ENCODE measurements at regions not wholly inside any gene's neighbourhood (a gene's known extent, or its start where the extent isn't known, plus 50 kb on each side); places are given as distances from the start of the nearest gene placed in this dataset.

- no peaks in the 10 kb centered on the region for H3K79me2 ChIP-seq (replicated peaks; ENCODE audit: insufficient read depth, low read length)
- H3K27me3 ChIP-seq (ENCODE audit: insufficient read depth, low read depth, low read length) = no peaks in the 10 kb centered on the region
- TF ChIP-seq EP300 (conservative IDR thresholded peaks at IDR 0.05; ENCODE audit: poor library complexity, severe bottlenecking) (no peak), CTCF (IDR thresholded peaks at IDR 0.05; ENCODE audit: poor library complexity, severe bottlenecking) (no peak)
- H3K9ac ChIP-seq (ENCODE audit: low read length) = no peak overlapping the region
- H4K20me1 ChIP-seq (ENCODE audit: insufficient read depth) = no peaks in the 10 kb centered on the region
- no peaks in the 10 kb centered on the region for H3K36me3 ChIP-seq (ENCODE audit: insufficient read depth, low read length)
- H3K27ac ChIP-seq (ENCODE audit: low read length) = no peak overlapping the region
- H3K4me3 ChIP-seq (ENCODE audit: low read length) = no peak overlapping the region
- H2AFZ ChIP-seq (ENCODE audit: low read depth, low read length) = no peak overlapping the region
- H3K4me2 ChIP-seq (ENCODE audit: low read length) = no peak overlapping the region
- no peaks in the 10 kb centered on the region for H3K9me3 ChIP-seq (ENCODE audit: low read length)
- no peaks in the 10 kb centered on the region for H3K9me2 ChIP-seq (ENCODE audit: insufficient read depth, low read length)
- no peaks in the 10 kb centered on the region for H3F3A ChIP-seq (ENCODE audit: insufficient read depth, low read length, poor library complexity, severe bottlenecking)
Measured at GRCh38 chr16:63135069-63135468, 1098.8 kb upstream of the CDH8 start.

GRCh38 chr16:63131503-63131902, 1095.3 kb upstream of the CDH8 start:
- H2AFZ ChIP-seq (ENCODE audit: low read depth, low read length) = no peak overlapping the region
- H3F3A ChIP-seq (ENCODE audit: insufficient read depth, low read length, poor library complexity, severe bottlenecking) = no peaks in the 10 kb centered on the region
- no peaks in the 10 kb centered on the region for H3K9me3 ChIP-seq (ENCODE audit: low read length)
- H3K9me2 ChIP-seq (ENCODE audit: insufficient read depth, low read length) = no peaks in the 10 kb centered on the region
- no peak overlapping the region for H3K4me3 ChIP-seq (ENCODE audit: low read length)
- H3K27me3 ChIP-seq (ENCODE audit: insufficient read depth, low read depth, low read length) = no peaks in the 10 kb centered on the region
- H4K20me1 ChIP-seq (ENCODE audit: insufficient read depth) = no peaks in the 10 kb centered on the region
- no peak overlapping the region for H3K9ac ChIP-seq (ENCODE audit: low read length)
- H3K27ac ChIP-seq (ENCODE audit: low read length) = no peak overlapping the region
- H3K79me2 ChIP-seq (replicated peaks; ENCODE audit: insufficient read depth, low read length) = no peaks in the 10 kb centered on the region
- no peaks in the 10 kb centered on the region for H3K36me3 ChIP-seq (ENCODE audit: insufficient read depth, low read length)
- TF ChIP-seq CTCF (IDR thresholded peaks at IDR 0.05; ENCODE audit: poor library complexity, severe bottlenecking) (no peak), TAF1 (IDR thresholded peaks at IDR 0.05; ENCODE audit: low read depth) (no peak), EP300 (conservative IDR thresholded peaks at IDR 0.05; ENCODE audit: poor library complexity, severe bottlenecking) (no peak), REST (IDR thresholded peaks at IDR 0.05; ENCODE audit: borderline replicate concordance) (no peak)
- H3K4me2 ChIP-seq (ENCODE audit: low read length) = no peak overlapping the region

- Histone ChIP-seq H3K79me2 (replicated peaks; ENCODE audit: insufficient read depth, low read length) (no peaks in the 10 kb centered on the region), H3K9me3 (ENCODE audit: low read length) (no peaks in the 10 kb centered on the region), H4K20me1 (ENCODE audit: insufficient read depth) (no peaks in the 10 kb centered on the region)
- no peak for TF ChIP-seq EZH2 (IDR thresholded peaks at IDR 0.05; ENCODE audit: borderline replicate concordance, insufficient read depth, low read length, poor library complexity, severe bottlenecking)
- TF ChIP-seq POLR2AphosphoS5 (IDR thresholded peaks at IDR 0.05) = no peak
- no peak for TF ChIP-seq EP300 (conservative IDR thresholded peaks at IDR 0.05; ENCODE audit: poor library complexity, severe bottlenecking)
- TF ChIP-seq RAD21 (conservative IDR thresholded peaks at IDR 0.05) = no peak
- TF ChIP-seq TAF1 (IDR thresholded peaks at IDR 0.05; ENCODE audit: low read depth) = no peak
- no peak for TF ChIP-seq CTCF (IDR thresholded peaks at IDR 0.05; ENCODE audit: poor library complexity, severe bottlenecking)
- no peak for TF ChIP-seq MXI1 (conservative IDR thresholded peaks at IDR 0.05; ENCODE audit: poor library complexity, severe bottlenecking)
- TF ChIP-seq SMC3 (conservative IDR thresholded peaks at IDR 0.05; ENCODE audit: poor library complexity) = no peak
Measured at GRCh38 chr16:63130942-63131341, 1094.7 kb upstream of the CDH8 start.

More at GRCh38 chr16:63130942-63131341, 1094.7 kb upstream of the CDH8 start:
- Histone ChIP-seq H3K9ac (ENCODE audit: low read length) (no peak overlapping the region), H3K4me3 (ENCODE audit: low read length) (no peak overlapping the region), H3K4me2 (ENCODE audit: low read length) (no peak overlapping the region), H3F3A (ENCODE audit: insufficient read depth, low read length, poor library complexity, severe bottlenecking) (no peaks in the 10 kb centered on the region), H3K9me2 (ENCODE audit: insufficient read depth, low read length) (no peaks in the 10 kb centered on the region), H3K27ac (ENCODE audit: low read length) (no peak overlapping the region), H3K36me3 (ENCODE audit: insufficient read depth, low read length) (no peaks in the 10 kb centered on the region), H3K27me3 (ENCODE audit: insufficient read depth, low read depth, low read length) (no peaks in the 10 kb centered on the region), H2AFZ (ENCODE audit: low read depth, low read length) (no peak overlapping the region)
